ENCODE measurements at regions not wholly inside any gene's neighbourhood (a gene's known extent, or its start where the extent isn't known, plus 50 kb on each side); places are given as distances from the start of the nearest gene placed in this dataset.

DNA sequence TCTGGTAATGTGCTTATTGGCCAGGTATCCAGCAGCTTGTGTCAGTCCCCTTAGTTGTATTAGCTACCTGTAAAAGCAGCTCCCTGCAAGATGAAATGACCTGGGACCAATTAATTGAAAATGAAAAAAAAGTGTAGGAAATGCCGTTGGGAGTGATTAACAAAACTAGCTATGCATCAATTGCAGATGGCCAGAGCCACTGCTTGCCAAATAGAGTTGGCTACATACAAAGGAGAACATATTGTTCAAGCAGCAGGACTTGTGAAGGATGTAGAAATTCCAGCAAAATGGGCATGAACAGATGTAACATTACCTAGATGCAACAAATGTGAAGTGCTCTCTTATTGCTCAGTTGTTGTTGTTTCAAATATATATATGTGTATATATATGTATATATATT is 300.5 kb downstream of the PCDH17 start:
- H3K9me3 ChIP-seq (ENCODE audit: control insufficient read depth, low read depth, low read length) = no peaks in the 10 kb centered on the region
- no peak overlapping the region for H4K5ac ChIP-seq (ENCODE audit: insufficient read length, low read depth, low read length)
- H2BK5ac ChIP-seq (ENCODE audit: insufficient read length, low read length) = no peak overlapping the region
- no peak overlapping the region for H3K4ac ChIP-seq (ENCODE audit: low read depth, low read length)
- no peaks in the 10 kb centered on the region for H3K79me2 ChIP-seq (ENCODE audit: insufficient read depth, low read length)
- H3K4me2 ChIP-seq (ENCODE audit: insufficient read depth, insufficient read length, low read length) = no peak overlapping the region
- H3K9ac ChIP-seq (ENCODE audit: extremely low read depth, insufficient read length, low read length) = no peak overlapping the region
- DNase-seq = no peak
- H3K27me3 Mint-ChIP-seq (ENCODE audit: low read depth) = no peaks in the 10 kb centered on the region
- H3K23me2 ChIP-seq (ENCODE audit: insufficient read length, low read depth, low read length, poor library complexity, severe bottlenecking) = no peaks in the 10 kb centered on the region
- no peak overlapping the region for H3K14ac ChIP-seq (ENCODE audit: insufficient read depth, low read length)
- H3K4me1 ChIP-seq (ENCODE audit: insufficient read depth, low read length) = no peaks in the 10 kb centered on the region
- H3K9me3 Mint-ChIP-seq = no peaks in the 10 kb centered on the region
- H3K56ac ChIP-seq (ENCODE audit: insufficient read length, low read depth, low read length) = no peak overlapping the region
- no peak overlapping the region for H3K27ac ChIP-seq (ENCODE audit: insufficient read length, low read depth, low read length)
- no peak overlapping the region for H3K23ac ChIP-seq (ENCODE audit: insufficient read length, low read depth, low read length)
- no peak overlapping the region for H3K27ac Mint-ChIP-seq
- no peak overlapping the region for H2BK12ac ChIP-seq (ENCODE audit: insufficient read length, low read depth, low read length)
- H4K20me1 ChIP-seq (ENCODE audit: control insufficient read depth, insufficient read depth, insufficient read length) = no peaks in the 10 kb centered on the region
- no peak overlapping the region for H2AFZ ChIP-seq (ENCODE audit: low read length)
- peaks cover 8 to 9% of the 10 kb centered on the region in 2 experiments; a peak in 2 of 4 replicates for H3K4me1 Mint-ChIP-seq
- no peak overlapping the region for H4K91ac ChIP-seq (ENCODE audit: insufficient read length, low read depth, low read length)
- no peak overlapping the region for H3K4me3 Mint-ChIP-seq
- no peak overlapping the region for H4K8ac ChIP-seq (replicated peaks; ENCODE audit: insufficient read length, low read depth, low read length)
- no peak overlapping the region for H3K18ac ChIP-seq (ENCODE audit: insufficient read length, low read depth, low read length)
- H2BK20ac ChIP-seq (ENCODE audit: low read depth, low read length, poor library complexity, severe bottlenecking) = no peak overlapping the region
- TF ChIP-seq, protein P1, sequence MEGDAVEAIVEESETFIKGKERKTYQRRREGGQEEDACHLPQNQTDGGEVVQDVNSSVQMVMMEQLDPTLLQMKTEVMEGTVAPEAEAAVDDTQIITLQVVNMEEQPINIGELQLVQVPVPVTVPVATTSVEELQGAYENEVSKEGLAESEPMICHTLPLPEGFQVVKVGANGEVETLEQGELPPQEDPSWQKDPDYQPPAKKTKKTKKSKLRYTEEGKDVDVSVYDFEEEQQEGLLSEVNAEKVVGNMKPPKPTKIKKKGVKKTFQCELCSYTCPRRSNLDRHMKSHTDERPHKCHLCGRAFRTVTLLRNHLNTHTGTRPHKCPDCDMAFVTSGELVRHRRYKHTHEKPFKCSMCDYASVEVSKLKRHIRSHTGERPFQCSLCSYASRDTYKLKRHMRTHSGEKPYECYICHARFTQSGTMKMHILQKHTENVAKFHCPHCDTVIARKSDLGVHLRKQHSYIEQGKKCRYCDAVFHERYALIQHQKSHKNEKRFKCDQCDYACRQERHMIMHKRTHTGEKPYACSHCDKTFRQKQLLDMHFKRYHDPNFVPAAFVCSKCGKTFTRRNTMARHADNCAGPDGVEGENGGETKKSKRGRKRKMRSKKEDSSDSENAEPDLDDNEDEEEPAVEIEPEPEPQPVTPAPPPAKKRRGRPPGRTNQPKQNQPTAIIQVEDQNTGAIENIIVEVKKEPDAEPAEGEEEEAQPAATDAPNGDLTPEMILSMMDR (conservative IDR thresholded peaks at IDR 0.05) = no peak
- no peaks in the 10 kb centered on the region for H3K79me1 ChIP-seq (ENCODE audit: insufficient read depth, low read depth, low read length, poor library complexity, severe bottlenecking)
- no peak overlapping the region for H2AK5ac ChIP-seq (ENCODE audit: insufficient read length, low read length)
- no peaks in the 10 kb centered on the region for H3K27me3 ChIP-seq (ENCODE audit: insufficient read depth, low read length)
- WGBS (ENCODE audit: extremely low coverage, insufficient read length, low lambda C conversion rate) = no CpG with 5 or more reads among the region's 1 CpG
- H2BK15ac ChIP-seq (ENCODE audit: low read depth, low read length) = no peak overlapping the region
- no peak overlapping the region for H2BK120ac ChIP-seq (ENCODE audit: low read depth, low read length, poor library complexity, severe bottlenecking)
- H3K36me3 Mint-ChIP-seq (ENCODE audit: insufficient read depth in 1 of 3, low read depth in 3 of 3) = no peaks in the 10 kb centered on the region
- no peak overlapping the region for H3T11ph ChIP-seq (ENCODE audit: low read length)
